ENCODE measurements at regions not wholly inside any gene's neighbourhood (a gene's known extent, or its start where the extent isn't known, plus 50 kb on each side); places are given as distances from the start of the nearest gene placed in this dataset.

DNA sequence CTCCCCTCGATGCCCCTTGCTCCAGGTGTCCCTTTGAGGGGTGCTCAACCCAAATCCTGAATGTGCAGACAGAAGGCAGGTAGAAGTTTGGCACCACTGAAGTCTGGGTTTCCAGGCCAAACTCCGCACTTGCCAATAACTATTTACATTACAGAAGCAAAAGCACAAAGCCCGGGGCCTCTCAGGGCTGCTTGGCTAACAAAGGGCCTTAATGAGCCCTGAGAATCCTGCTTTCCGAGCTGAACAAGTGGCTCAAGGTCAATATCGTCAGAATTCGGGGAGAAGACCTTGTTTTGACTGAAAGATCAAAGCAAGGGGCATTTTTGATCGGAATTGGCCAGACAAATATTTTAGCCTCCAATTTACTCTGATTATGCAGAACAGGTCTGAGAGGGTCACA lies 189.9 kb downstream of the HERPUD2 start:
- H3K27ac Mint-ChIP-seq (ENCODE audit: unreplicated experiment): no peak overlapping the region
- TF ChIP-seq, protein P1, sequence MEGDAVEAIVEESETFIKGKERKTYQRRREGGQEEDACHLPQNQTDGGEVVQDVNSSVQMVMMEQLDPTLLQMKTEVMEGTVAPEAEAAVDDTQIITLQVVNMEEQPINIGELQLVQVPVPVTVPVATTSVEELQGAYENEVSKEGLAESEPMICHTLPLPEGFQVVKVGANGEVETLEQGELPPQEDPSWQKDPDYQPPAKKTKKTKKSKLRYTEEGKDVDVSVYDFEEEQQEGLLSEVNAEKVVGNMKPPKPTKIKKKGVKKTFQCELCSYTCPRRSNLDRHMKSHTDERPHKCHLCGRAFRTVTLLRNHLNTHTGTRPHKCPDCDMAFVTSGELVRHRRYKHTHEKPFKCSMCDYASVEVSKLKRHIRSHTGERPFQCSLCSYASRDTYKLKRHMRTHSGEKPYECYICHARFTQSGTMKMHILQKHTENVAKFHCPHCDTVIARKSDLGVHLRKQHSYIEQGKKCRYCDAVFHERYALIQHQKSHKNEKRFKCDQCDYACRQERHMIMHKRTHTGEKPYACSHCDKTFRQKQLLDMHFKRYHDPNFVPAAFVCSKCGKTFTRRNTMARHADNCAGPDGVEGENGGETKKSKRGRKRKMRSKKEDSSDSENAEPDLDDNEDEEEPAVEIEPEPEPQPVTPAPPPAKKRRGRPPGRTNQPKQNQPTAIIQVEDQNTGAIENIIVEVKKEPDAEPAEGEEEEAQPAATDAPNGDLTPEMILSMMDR (IDR thresholded peaks at IDR 0.05; ENCODE audit: unreplicated experiment): no peak
- no peak overlapping the region for H3K4me3 Mint-ChIP-seq (ENCODE audit: unreplicated experiment)
- H3K36me3 Mint-ChIP-seq (ENCODE audit: low read depth, unreplicated experiment): no peaks in the 10 kb centered on the region
- H3K4me1 Mint-ChIP-seq (ENCODE audit: unreplicated experiment): no peaks in the 10 kb centered on the region
- no peaks in the 10 kb centered on the region for H3K9me3 Mint-ChIP-seq (ENCODE audit: unreplicated experiment)
- no peak for DNase-seq (ENCODE audit: low spot score)
- peaks cover 1% of the 10 kb centered on the region for H3K27me3 Mint-ChIP-seq (ENCODE audit: unreplicated experiment)

- no peaks in the 10 kb centered on the region for H3K4me1 Mint-ChIP-seq (ENCODE audit: unreplicated experiment)
- no peaks in the 10 kb centered on the region for H3K9me3 Mint-ChIP-seq (ENCODE audit: unreplicated experiment)
- H3K4me3 Mint-ChIP-seq (ENCODE audit: unreplicated experiment): no peak overlapping the region
- no peak overlapping the region for H3K27ac Mint-ChIP-seq (ENCODE audit: unreplicated experiment)
- TF ChIP-seq, protein P1 (IDR thresholded peaks at IDR 0.05; ENCODE audit: unreplicated experiment): no peak
- H3K36me3 Mint-ChIP-seq (ENCODE audit: low read depth, unreplicated experiment): no peaks in the 10 kb centered on the region
- no peak for DNase-seq (ENCODE audit: low spot score)
- peaks cover 3% of the 10 kb centered on the region for H3K27me3 Mint-ChIP-seq (ENCODE audit: unreplicated experiment)
These were observed 190.6 kb downstream of the HERPUD2 start for GRCh38 chr7:35504365-35504764.

DNA sequence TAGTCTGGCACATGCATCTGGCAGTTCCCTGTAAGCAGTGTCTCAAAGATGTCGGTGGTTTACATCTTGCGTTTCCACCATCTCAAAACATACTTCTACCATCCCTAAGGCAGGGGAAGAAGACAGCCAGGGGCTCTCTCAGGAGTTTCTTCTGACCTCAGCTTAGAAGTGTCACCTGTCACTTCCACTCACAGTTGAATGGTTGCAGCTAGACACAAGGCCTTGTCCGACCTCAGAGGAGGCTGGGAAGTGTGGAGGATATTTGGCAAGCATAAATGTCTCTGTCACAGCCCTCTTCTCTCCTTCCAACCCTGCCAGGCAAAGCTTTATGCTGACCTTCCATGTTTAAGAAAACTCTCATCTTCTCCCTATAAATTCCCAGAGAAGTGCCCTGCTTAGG lies 193.3 kb downstream of the HERPUD2 start:
- Mint-ChIP-seq H3K36me3 (ENCODE audit: low read depth, unreplicated experiment) (no peaks in the 10 kb centered on the region), H3K27ac (ENCODE audit: unreplicated experiment) (no peak overlapping the region), H3K4me1 (ENCODE audit: unreplicated experiment) (peaks cover 6% of the 10 kb centered on the region), H3K9me3 (ENCODE audit: unreplicated experiment) (no peaks in the 10 kb centered on the region), H3K27me3 (ENCODE audit: unreplicated experiment) (peaks cover 4% of the 10 kb centered on the region), H3K4me3 (ENCODE audit: unreplicated experiment) (no peak overlapping the region)
- DNase-seq (ENCODE audit: low spot score): no peak
- TF ChIP-seq, protein P1 (IDR thresholded peaks at IDR 0.05; ENCODE audit: unreplicated experiment): no peak

DNA sequence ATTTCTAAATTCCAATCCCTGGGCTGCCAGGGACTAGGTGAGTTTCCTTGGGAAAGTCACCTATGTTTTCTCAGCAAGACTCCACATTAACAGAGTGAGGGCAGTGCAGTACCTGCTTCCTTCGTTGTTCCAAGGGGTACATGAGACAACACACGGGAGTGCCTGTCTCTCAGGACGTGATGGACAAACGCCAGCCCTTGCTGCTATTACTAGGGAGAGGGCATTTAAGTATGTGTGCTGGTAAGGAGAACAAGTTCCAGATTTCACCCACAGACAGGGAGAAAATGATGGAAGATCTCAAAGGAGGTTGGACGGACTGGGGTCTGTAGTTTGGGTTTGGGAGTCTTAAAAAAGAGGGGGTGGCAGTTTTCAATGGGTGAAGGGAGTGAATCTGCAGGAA lies 195.7 kb downstream of the HERPUD2 start:
- Mint-ChIP-seq H3K27me3 (ENCODE audit: unreplicated experiment) (peaks cover 6% of the 10 kb centered on the region), H3K9me3 (ENCODE audit: unreplicated experiment) (no peaks in the 10 kb centered on the region), H3K4me3 (ENCODE audit: unreplicated experiment) (no peak overlapping the region), H3K27ac (ENCODE audit: unreplicated experiment) (no peak overlapping the region), H3K36me3 (ENCODE audit: low read depth, unreplicated experiment) (no peaks in the 10 kb centered on the region), H3K4me1 (ENCODE audit: unreplicated experiment) (peaks cover 20% of the 10 kb centered on the region)
- TF ChIP-seq, protein P1 (IDR thresholded peaks at IDR 0.05; ENCODE audit: unreplicated experiment): no peak
- no peak for DNase-seq (ENCODE audit: low spot score)

DNA sequence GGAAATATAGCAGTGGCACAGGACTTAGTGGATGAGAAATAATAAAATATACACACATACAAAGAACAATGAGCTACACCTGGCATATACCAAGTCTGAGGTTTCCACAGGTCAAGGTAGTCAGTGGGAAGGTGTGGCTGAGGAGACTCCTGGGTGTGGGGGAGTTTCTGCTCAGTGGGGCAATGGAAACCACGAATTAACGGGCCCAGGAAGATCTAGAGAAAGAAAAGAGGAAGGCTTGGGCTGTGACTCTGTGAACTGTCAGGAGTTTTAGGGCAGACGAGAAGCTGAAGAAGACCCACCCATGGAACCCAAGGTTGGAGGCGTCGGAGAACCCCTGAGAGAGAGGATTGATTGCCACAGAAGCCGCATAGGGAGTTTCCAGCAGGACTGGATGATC lies 196.5 kb downstream of the HERPUD2 start:
- Mint-ChIP-seq H3K27ac (ENCODE audit: unreplicated experiment) (no peak overlapping the region), H3K9me3 (ENCODE audit: unreplicated experiment) (no peaks in the 10 kb centered on the region), H3K36me3 (ENCODE audit: low read depth, unreplicated experiment) (no peaks in the 10 kb centered on the region), H3K27me3 (ENCODE audit: unreplicated experiment) (peaks cover 6% of the 10 kb centered on the region), H3K4me3 (ENCODE audit: unreplicated experiment) (no peak overlapping the region), H3K4me1 (ENCODE audit: unreplicated experiment) (peaks cover 20% of the 10 kb centered on the region)
- DNase-seq (ENCODE audit: low spot score): no peak
- TF ChIP-seq, protein P1 (IDR thresholded peaks at IDR 0.05; ENCODE audit: unreplicated experiment): no peak

Data from endothelial cell (in vitro differentiated cells).